ENCODE measurements at regions not wholly inside any gene's neighbourhood (a gene's known extent, or its start where the extent isn't known, plus 50 kb on each side); places are given as distances from the start of the nearest gene placed in this dataset.

DNA sequence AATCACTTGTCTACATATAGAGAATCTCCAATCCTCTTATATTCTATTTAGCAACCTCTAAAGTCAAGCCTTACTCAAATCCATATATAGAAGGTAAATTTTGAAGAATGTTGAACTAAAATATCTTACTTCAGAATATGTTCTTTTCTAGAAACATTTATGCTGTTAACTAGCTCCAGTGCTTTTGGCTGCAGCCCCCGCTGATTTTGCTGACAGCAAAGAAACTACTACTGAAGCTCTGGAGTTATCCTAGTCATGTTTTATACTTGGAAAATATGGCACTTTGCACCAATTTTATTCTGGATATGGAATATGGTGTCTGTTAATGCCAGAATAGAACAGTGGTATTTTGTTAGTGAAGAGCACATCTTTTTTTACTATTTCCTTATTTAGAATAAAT, 212.4 kb upstream of the FSIP2 start:
- no peak for TF ChIP-seq EZH2 (IDR thresholded peaks at IDR 0.05; ENCODE audit: insufficient read depth, poor library complexity, severe bottlenecking)
- no peak for TF ChIP-seq EZH2phosphoT487 (IDR thresholded peaks at IDR 0.05; ENCODE audit: insufficient read depth, low read depth)

All from GM23248 (cell line).